ENCODE measurements at regions not wholly inside any gene's neighbourhood (a gene's known extent, or its start where the extent isn't known, plus 50 kb on each side); places are given as distances from the start of the nearest gene placed in this dataset.

DNA sequence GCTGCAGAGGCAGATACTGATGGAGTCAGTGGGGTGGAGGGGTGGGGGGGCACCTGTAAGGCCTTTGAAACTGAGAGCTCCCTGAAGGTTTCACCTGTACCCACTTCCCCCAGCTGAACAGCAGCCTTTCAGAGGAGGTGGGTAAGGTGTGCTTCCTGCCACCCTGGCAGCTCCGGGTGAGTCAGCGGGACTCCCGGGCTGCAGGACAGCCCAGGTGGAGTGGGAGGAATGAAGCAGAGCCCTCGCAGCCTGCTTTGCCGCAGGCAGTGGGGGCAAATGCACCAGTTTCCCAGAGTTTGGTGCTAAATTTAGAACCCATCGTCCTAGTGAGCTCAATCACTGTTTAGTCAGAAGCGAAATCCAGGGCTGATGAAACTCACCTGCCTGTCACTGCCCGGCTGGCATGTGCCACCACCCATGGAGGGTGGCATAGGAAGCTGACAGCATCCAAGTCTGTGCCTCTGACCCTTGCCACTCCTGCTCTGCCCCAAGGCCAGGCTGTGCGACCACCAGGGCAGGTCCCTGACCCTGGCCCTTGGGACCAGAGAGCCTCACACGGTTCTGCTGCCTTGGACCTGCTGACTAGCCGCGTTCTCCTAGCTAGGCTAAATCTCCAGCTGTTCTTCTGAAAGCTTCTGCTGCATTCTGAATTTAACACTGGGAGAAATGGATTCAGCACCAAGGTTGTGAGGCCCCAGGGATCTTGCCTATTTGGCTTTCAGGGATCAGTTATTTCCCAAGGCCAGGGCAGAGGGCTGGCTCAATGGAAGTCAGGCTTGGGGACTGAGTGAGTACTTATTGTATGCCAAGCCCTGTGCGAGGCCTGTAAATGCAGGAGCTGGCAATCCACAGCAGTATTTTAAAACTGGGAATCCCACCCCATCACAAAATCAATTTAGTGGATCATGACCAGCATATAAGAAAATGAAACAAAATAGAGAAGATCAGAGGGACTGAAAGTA is 67.3 kb upstream of the RASGRF1 start (continued):
- TF ChIP-seq, protein P1, sequence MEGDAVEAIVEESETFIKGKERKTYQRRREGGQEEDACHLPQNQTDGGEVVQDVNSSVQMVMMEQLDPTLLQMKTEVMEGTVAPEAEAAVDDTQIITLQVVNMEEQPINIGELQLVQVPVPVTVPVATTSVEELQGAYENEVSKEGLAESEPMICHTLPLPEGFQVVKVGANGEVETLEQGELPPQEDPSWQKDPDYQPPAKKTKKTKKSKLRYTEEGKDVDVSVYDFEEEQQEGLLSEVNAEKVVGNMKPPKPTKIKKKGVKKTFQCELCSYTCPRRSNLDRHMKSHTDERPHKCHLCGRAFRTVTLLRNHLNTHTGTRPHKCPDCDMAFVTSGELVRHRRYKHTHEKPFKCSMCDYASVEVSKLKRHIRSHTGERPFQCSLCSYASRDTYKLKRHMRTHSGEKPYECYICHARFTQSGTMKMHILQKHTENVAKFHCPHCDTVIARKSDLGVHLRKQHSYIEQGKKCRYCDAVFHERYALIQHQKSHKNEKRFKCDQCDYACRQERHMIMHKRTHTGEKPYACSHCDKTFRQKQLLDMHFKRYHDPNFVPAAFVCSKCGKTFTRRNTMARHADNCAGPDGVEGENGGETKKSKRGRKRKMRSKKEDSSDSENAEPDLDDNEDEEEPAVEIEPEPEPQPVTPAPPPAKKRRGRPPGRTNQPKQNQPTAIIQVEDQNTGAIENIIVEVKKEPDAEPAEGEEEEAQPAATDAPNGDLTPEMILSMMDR (conservative IDR thresholded peaks at IDR 0.05; ENCODE audit: low read depth in 2 of 2), result no peak
- no peak for TF ChIP-seq EZH2phosphoT487 (IDR thresholded peaks at IDR 0.05; ENCODE audit: unreplicated experiment)

DNA sequence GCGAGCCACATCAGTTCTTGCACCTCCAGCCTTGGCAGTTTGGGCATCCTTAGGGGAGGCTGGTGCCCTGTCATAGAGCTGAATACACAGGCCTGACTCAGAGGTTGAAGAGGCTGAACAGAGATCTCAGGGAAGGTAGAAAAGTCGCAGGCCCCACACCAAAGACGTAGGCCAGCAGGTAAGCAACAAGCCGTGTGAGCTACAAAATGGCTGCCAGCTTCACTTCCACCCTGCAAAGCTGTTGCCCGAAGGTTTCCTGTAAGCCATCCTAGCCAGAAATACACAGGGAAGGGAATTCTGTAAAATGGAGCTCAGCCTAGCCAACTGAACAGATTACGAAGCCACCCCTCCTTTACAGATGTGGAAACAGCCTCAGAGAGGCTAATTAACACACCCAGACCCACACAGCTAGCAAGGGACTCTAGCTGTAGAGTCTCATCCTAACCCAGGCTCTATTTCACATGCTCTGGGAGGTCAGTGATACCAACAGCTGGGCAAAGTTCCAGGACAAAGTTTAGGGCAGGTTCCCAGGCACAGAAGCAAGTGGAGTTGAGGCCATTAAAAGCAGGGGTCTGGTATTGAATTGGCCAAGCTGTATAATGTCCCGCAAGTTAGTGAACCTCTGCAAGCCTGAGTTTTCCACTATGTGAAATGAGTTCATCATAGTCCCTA is 66.3 kb upstream of the RASGRF1 start:
- H3K27me3 ChIP-seq (ENCODE audit: insufficient read depth), result no peaks in the 10 kb centered on the region
- H3F3A ChIP-seq (replicated peaks; ENCODE audit: low read depth), result no peaks in the 10 kb centered on the region
- no peaks in the 10 kb centered on the region for H3K9me2 ChIP-seq (ENCODE audit: insufficient read depth)
- Mint-ChIP-seq H3K4me1 (peaks cover 10% of the 10 kb centered on the region), H3K36me3 (ENCODE audit: low read depth) (no peaks in the 10 kb centered on the region), H3K27ac (no peak overlapping the region), H3K27me3 (ENCODE audit: insufficient read depth, low read depth, poor library complexity) (no peaks in the 10 kb centered on the region), H3K9me3 (no peaks in the 10 kb centered on the region), H3K4me3 (no peak overlapping the region)
- H4K20me1 ChIP-seq (replicated peaks; ENCODE audit: insufficient read depth), result 0 out of 2 replicates have a peak, but pooled peaks cover 3% of the 10 kb centered on the region
- no peak overlapping the region for H3K4me2 ChIP-seq
- H3K36me3 ChIP-seq (ENCODE audit: insufficient read depth), result no peaks in the 10 kb centered on the region
- H2AFZ ChIP-seq, result peak overlapping the region; percentile 66
- ATAC-seq (no peak), DNase-seq (ENCODE audit: low spot score) (no peak)
- TF ChIP-seq, protein P2, sequence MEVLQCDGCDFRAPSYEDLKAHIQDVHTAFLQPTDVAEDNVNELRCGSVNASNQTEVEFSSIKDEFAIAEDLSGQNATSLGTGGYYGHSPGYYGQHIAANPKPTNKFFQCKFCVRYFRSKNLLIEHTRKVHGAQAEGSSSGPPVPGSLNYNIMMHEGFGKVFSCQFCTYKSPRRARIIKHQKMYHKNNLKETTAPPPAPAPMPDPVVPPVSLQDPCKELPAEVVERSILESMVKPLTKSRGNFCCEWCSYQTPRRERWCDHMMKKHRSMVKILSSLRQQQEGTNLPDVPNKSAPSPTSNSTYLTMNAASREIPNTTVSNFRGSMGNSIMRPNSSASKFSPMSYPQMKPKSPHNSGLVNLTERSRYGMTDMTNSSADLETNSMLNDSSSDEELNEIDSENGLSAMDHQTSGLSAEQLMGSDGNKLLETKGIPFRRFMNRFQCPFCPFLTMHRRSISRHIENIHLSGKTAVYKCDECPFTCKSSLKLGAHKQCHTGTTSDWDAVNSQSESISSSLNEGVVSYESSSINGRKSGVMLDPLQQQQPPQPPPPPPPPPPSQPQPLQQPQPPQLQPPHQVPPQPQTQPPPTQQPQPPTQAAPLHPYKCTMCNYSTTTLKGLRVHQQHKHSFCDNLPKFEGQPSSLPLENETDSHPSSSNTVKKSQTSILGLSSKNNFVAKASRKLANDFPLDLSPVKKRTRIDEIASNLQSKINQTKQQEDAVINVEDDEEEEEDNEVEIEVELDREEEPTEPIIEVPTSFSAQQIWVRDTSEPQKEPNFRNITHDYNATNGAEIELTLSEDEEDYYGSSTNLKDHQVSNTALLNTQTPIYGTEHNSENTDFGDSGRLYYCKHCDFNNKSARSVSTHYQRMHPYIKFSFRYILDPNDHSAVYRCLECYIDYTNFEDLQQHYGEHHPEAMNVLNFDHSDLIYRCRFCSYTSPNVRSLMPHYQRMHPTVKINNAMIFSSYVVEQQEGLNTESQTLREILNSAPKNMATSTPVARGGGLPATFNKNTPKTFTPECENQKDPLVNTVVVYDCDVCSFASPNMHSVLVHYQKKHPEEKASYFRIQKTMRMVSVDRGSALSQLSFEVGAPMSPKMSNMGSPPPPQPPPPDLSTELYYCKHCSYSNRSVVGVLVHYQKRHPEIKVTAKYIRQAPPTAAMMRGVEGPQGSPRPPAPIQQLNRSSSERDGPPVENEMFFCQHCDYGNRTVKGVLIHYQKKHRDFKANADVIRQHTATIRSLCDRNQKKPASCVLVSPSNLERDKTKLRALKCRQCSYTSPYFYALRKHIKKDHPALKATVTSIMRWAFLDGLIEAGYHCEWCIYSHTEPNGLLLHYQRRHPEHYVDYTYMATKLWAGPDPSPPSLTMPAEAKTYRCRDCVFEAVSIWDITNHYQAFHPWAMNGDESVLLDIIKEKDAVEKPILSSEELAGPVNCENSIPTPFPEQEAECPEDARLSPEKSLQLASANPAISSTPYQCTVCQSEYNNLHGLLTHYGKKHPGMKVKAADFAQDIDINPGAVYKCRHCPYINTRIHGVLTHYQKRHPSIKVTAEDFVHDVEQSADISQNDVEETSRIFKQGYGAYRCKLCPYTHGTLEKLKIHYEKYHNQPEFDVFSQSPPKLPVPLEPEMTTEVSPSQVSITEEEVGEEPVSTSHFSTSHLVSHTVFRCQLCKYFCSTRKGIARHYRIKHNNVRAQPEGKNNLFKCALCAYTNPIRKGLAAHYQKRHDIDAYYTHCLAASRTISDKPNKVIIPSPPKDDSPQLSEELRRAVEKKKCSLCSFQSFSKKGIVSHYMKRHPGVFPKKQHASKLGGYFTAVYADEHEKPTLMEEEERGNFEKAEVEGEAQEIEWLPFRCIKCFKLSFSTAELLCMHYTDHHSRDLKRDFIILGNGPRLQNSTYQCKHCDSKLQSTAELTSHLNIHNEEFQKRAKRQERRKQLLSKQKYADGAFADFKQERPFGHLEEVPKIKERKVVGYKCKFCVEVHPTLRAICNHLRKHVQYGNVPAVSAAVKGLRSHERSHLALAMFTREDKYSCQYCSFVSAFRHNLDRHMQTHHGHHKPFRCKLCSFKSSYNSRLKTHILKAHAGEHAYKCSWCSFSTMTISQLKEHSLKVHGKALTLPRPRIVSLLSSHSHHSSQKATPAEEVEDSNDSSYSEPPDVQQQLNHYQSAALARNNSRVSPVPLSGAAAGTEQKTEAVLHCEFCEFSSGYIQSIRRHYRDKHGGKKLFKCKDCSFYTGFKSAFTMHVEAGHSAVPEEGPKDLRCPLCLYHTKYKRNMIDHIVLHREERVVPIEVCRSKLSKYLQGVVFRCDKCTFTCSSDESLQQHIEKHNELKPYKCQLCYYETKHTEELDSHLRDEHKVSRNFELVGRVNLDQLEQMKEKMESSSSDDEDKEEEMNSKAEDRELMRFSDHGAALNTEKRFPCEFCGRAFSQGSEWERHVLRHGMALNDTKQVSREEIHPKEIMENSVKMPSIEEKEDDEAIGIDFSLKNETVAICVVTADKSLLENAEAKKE (CRISPR knock-in tag; IDR thresholded peaks at IDR 0.05), result no peak
- TF ChIP-seq JUNB (IDR thresholded peaks at IDR 0.05; ENCODE audit: unreplicated experiment) (no peak), EZH2phosphoT487 (IDR thresholded peaks at IDR 0.05; ENCODE audit: unreplicated experiment) (no peak), CREB1 (CRISPR knock-in tag; IDR thresholded peaks at IDR 0.05; ENCODE audit: low read depth) (no peak), POLR2AphosphoS5 (IDR thresholded peaks at IDR 0.05; ENCODE audit: low read depth) (no peak), NANOG (IDR thresholded peaks at IDR 0.05; ENCODE audit: borderline replicate concordance) (no peak), ZNF331 (CRISPR knock-in tag; IDR thresholded peaks at IDR 0.05; ENCODE audit: low read depth) (no peak), ZNF114 (CRISPR knock-in tag; IDR thresholded peaks at IDR 0.05) (no peak)
- TF ChIP-seq, protein P3, sequence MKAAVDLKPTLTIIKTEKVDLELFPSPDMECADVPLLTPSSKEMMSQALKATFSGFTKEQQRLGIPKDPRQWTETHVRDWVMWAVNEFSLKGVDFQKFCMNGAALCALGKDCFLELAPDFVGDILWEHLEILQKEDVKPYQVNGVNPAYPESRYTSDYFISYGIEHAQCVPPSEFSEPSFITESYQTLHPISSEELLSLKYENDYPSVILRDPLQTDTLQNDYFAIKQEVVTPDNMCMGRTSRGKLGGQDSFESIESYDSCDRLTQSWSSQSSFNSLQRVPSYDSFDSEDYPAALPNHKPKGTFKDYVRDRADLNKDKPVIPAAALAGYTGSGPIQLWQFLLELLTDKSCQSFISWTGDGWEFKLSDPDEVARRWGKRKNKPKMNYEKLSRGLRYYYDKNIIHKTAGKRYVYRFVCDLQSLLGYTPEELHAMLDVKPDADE (IDR thresholded peaks at IDR 0.05), result no peak
- no peaks in the 10 kb centered on the region for H3K79me2 ChIP-seq (replicated peaks; ENCODE audit: insufficient read depth)
- H3K27ac ChIP-seq (ENCODE audit: low read depth), result no peak overlapping the region
- peaks cover 8% of the 10 kb centered on the region for H3K4me1 ChIP-seq (ENCODE audit: insufficient read depth)
- H3K4me3 ChIP-seq, result no peak overlapping the region
